ENCODE measurements at regions not wholly inside any gene's neighbourhood (a gene's known extent, or its start where the extent isn't known, plus 50 kb on each side); places are given as distances from the start of the nearest gene placed in this dataset.

DNA sequence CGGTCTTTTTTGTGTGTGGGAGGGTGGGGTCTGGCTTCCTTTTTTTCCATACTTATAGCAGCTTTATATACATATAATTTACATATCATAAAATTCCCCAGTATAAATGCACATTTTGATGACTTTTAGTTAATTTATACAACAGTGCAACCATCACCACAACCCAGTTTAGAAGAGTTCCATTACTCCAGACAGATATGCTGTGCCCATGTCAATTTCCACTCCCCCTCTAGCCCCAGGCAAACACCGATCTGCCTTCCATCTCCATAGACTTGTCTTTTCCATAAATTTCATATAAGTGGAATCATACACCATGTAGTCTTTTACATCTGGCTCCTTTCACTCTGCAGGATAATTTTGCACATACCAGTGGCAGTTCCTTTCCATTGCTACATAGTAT, 139.2 kb upstream of the SYT6 start:
- TF ChIP-seq POLR2A (IDR thresholded peaks at IDR 0.05) (no peak), CTCF (IDR thresholded peaks at IDR 0.05) (no peak)

All from esophagus squamous epithelium (tissue), 4 donors.